Thymus (tissue), 11 donors: ENCODE measurements at regions not wholly inside any gene's neighbourhood (a gene's known extent, or its start where the extent isn't known, plus 50 kb on each side); places are given as distances from the start of the nearest gene placed in this dataset.

Experiments used
- DNase-seq, 9 donors: peaks; one replicate each; pipeline ENCODE4 v3.0.0-alpha.2; 2013; ENCODE audit warnings: low spot score in 9 of 9, low read depth in 6 of 9, missing footprints in 1 of 9
- H3K27ac ChIP-seq, 2 donors: one replicate each; pipeline ENCODE4 v1.5.1; 2013; ENCODE audit warnings: control low read depth in 1 of 2, low read depth in 1 of 2, low read length in 1 of 2, mild to moderate bottlenecking in 1 of 2, moderate library complexity in 1 of 2
- H3K27me3 ChIP-seq, 2 donors: one replicate each; pipeline ENCODE4 v1.5.1; 2013; ENCODE audit warnings: low read length in 1 of 2; ENCODE audit not compliant: control insufficient read depth in 2 of 2, insufficient read depth in 1 of 2
- H3K36me3 ChIP-seq, 2 donors: one replicate each; pipeline ENCODE4 v1.5.1; 2013; ENCODE audit warnings: low read length in 1 of 2, mild to moderate bottlenecking in 1 of 2, moderate library complexity in 1 of 2; ENCODE audit not compliant: control insufficient read depth in 2 of 2, insufficient read depth in 2 of 2
- H3K4me1 ChIP-seq, 2 donors: one replicate each; pipeline ENCODE4 v1.5.1; 2013; ENCODE audit warnings: low read length in 2 of 2; ENCODE audit not compliant: control insufficient read depth in 2 of 2, insufficient read depth in 2 of 2
- H3K4me3 ChIP-seq, 2 donors: one replicate each; pipeline ENCODE4 v1.5.1; 2013; ENCODE audit warnings: low read length in 2 of 2, control low read depth in 1 of 2, mild to moderate bottlenecking in 1 of 2
- H3K9me3 ChIP-seq, 2 donors: one replicate each; pipeline ENCODE4 v1.5.1; 2013; ENCODE audit warnings: low read length in 1 of 2, mild to moderate bottlenecking in 1 of 2; ENCODE audit not compliant: control insufficient read depth in 2 of 2, insufficient read depth in 1 of 2
- WGBS: extraction: QIAGEN DNeasy Blood & Tissue Kit; methylation state at CpG from one replicate; pipeline ENCODE4 v1.1.7; 2013; 5-methylcytosine and 5-hydroxymethylcytosine counted together
- donor health status: healthy.

- H3K36me3 ChIP-seq = no peaks in the 10 kb centered on the region
- no peaks in the 10 kb centered on the region for H3K27me3 ChIP-seq
- H3K27ac ChIP-seq = no peak overlapping the region
- no peaks in the 10 kb centered on the region for H3K9me3 ChIP-seq
- no peak for DNase-seq
- H3K4me1 ChIP-seq = no peaks in the 10 kb centered on the region
- no peak overlapping the region for H3K4me3 ChIP-seq
These were observed 117.6 kb upstream of the ARHGAP20 start for GRCh38 chr11:110829873-110830272.

- H3K4me3 ChIP-seq = no peak overlapping the region
- no peak for DNase-seq
- H3K9me3 ChIP-seq = no peaks in the 10 kb centered on the region
- 54% methylated on average over 1 of the region's 1 CpG for WGBS
- no peak overlapping the region for H3K27ac ChIP-seq
- H3K4me1 ChIP-seq = no peaks in the 10 kb centered on the region
- H3K27me3 ChIP-seq = no peaks in the 10 kb centered on the region
- H3K36me3 ChIP-seq = no peaks in the 10 kb centered on the region
These were observed 115.8 kb upstream of the ARHGAP20 start for GRCh38 chr11:110828086-110828485.

- Histone ChIP-seq H3K9me3 (no peaks in the 10 kb centered on the region), H3K36me3 (no peaks in the 10 kb centered on the region), H3K4me3 (no peak overlapping the region), H3K27ac (no peak overlapping the region), H3K27me3 (no peaks in the 10 kb centered on the region), H3K4me1 (no peaks in the 10 kb centered on the region)
- no peak for DNase-seq
- 94% methylated on average over 1 of the region's 1 CpG for WGBS
These were observed 115.0 kb upstream of the ARHGAP20 start for GRCh38 chr11:110827276-110827675.

GRCh38 chr11:110824912-110825620 lies 112.8 kb upstream of the ARHGAP20 start:
- Histone ChIP-seq H3K9me3 (no peaks in the 10 kb centered on the region), H3K4me3 (no peak overlapping the region), H3K36me3 (no peaks in the 10 kb centered on the region), H3K4me1 (no peaks in the 10 kb centered on the region), H3K27me3 (no peaks in the 10 kb centered on the region), H3K27ac (no peak overlapping the region)
- DNase-seq = no peak
- WGBS = 95% methylated on average over 3 of the region's 3 CpGs

GRCh38 chr11:110818032-110818687 lies 105.9 kb upstream of the ARHGAP20 start:
- no peaks in the 10 kb centered on the region for H3K36me3 ChIP-seq
- WGBS = 86% methylated on average over 6 of the region's 6 CpGs
- H3K4me1 ChIP-seq = no peaks in the 10 kb centered on the region
- no peak for DNase-seq
- no peak overlapping the region for H3K4me3 ChIP-seq
- no peaks in the 10 kb centered on the region for H3K27me3 ChIP-seq
- no peak overlapping the region for H3K27ac ChIP-seq
- H3K9me3 ChIP-seq = no peaks in the 10 kb centered on the region

- no peaks in the 10 kb centered on the region for H3K9me3 ChIP-seq
- no peaks in the 10 kb centered on the region for H3K4me1 ChIP-seq
- no peak overlapping the region for H3K4me3 ChIP-seq
- no peaks in the 10 kb centered on the region for H3K27me3 ChIP-seq
- no peak overlapping the region for H3K27ac ChIP-seq
- no peak for DNase-seq
- WGBS = 87% methylated on average over 5 of the region's 5 CpGs
- no peaks in the 10 kb centered on the region for H3K36me3 ChIP-seq
These were observed 100.0 kb upstream of the ARHGAP20 start for GRCh38 chr11:110812086-110812733.

- 80% methylated on average over 6 of the region's 6 CpGs for WGBS
- Histone ChIP-seq H3K27ac (no peak overlapping the region), H3K4me3 (no peak overlapping the region), H3K36me3 (no peaks in the 10 kb centered on the region), H3K9me3 (no peaks in the 10 kb centered on the region), H3K27me3 (no peaks in the 10 kb centered on the region), H3K4me1 (no peaks in the 10 kb centered on the region)
- no peak for DNase-seq
These were observed 97.4 kb upstream of the ARHGAP20 start for GRCh38 chr11:110809417-110810199.

- 92% methylated on average over 6 of the region's 6 CpGs for WGBS
- no peak overlapping the region for H3K27ac ChIP-seq
- DNase-seq = no peak
These were observed 96.0 kb upstream of the ARHGAP20 start for GRCh38 chr11:110808248-110808647.

GRCh38 chr11:110807801-110808200 lies 95.6 kb upstream of the ARHGAP20 start:
- no peak overlapping the region for H3K4me3 ChIP-seq
- WGBS = 94% methylated on average over 2 of the region's 2 CpGs
- no peaks in the 10 kb centered on the region for H3K36me3 ChIP-seq
- no peaks in the 10 kb centered on the region for H3K27me3 ChIP-seq
- H3K27ac ChIP-seq = no peak overlapping the region
- no peaks in the 10 kb centered on the region for H3K9me3 ChIP-seq
- H3K4me1 ChIP-seq = no peaks in the 10 kb centered on the region
- no peak for DNase-seq

More at GRCh38 chr11:110808248-110808647, 96.0 kb upstream of the ARHGAP20 start:
- Histone ChIP-seq H3K27me3 (no peaks in the 10 kb centered on the region), H3K4me1 (no peaks in the 10 kb centered on the region), H3K36me3 (no peaks in the 10 kb centered on the region), H3K4me3 (no peak overlapping the region), H3K9me3 (no peaks in the 10 kb centered on the region)
